Upper lobe of left lung (tissue), 6 donors: ENCODE measurements at regions not wholly inside any gene's neighbourhood (a gene's known extent, or its start where the extent isn't known, plus 50 kb on each side); places are given as distances from the start of the nearest gene placed in this dataset.

Source experiments
- ATAC-seq, 2 donors: fragments of 200-7000 bp; cut with Tn5 transposase; one replicate each; pipeline ENCODE4 v1.9.1; 2022; ENCODE audit warnings: mild to moderate bottlenecking in 2 of 2, moderate library complexity in 2 of 2; ENCODE audit not compliant: low FRiP score in 2 of 2
- DNase-seq, 2 donors: peaks; one replicate each; pipeline ENCODE4 v3.0.0-alpha.2; 2019 to 2020
- H3K27ac ChIP-seq, 4 donors: fragments of 200-600 bp; sonication (generic); one replicate each; pipeline ENCODE4 v1.5.1; 2016 to 2019
- H3K27me3 ChIP-seq, 4 donors: fragments of 200-600 bp; sonication (generic); one replicate each; pipeline ENCODE4 v1.5.1; 2017 to 2019
- H3K36me3 ChIP-seq, 4 donors: fragments of 200-600 bp; sonication (generic); one replicate each; pipeline ENCODE4 v1.5.1; 2016 to 2019
- H3K4me1 ChIP-seq, 4 donors: fragments of 200-600 bp; sonication (generic); one replicate each; pipeline ENCODE4 v1.5.1; 2018 to 2019
- H3K4me3 ChIP-seq, 4 donors: fragments of 200-600 bp; sonication (generic); one replicate each; pipeline ENCODE4 v1.5.1; 2017 to 2019; ENCODE audit warnings: mild to moderate bottlenecking in 2 of 4, moderate library complexity in 1 of 4
- H3K9me3 ChIP-seq, 4 donors: fragments of 200-600 bp; sonication (generic); one replicate each; pipeline ENCODE4 v1.5.1; 2018 to 2019
- CTCF ChIP-seq, 6 experiments: fragments of 450-650 bp in 4 of 6; fragments of 200-600 bp in 2 of 6; sonication (generic) in 2 of 6; IDR thresholded peaks; one replicate each; pipeline ENCODE4 v1.5.1; 2016 to 2019; ENCODE audit warnings: antibody characterized with exemption in 6 of 6
- EP300 ChIP-seq, 4 donors: sonication (generic); formaldehyde crosslinking; IDR thresholded peaks; one replicate each; pipeline ENCODE4 v1.5.1; 2017; ENCODE audit warnings: antibody characterized with exemption in 4 of 4, control low read depth in 2 of 4
- POLR2A ChIP-seq, 4 donors: fragments of 450-650 bp; IDR thresholded peaks; one replicate each; pipeline ENCODE4 v1.5.1; 2016 to 2017; ENCODE audit warnings: antibody characterized with exemption in 4 of 4, mild to moderate bottlenecking in 2 of 4
- POLR2AphosphoS5 ChIP-seq, 2 donors: sonication (generic); formaldehyde crosslinking; IDR thresholded peaks; one replicate each; pipeline ENCODE4 v1.5.1; 2017; ENCODE audit warnings: antibody characterized with exemption in 2 of 2
- WGBS, 2 donors: methylation state at CpG; one replicate each; pipeline ENCODE4 v1.1.5; 2017 to 2018; 5-methylcytosine and 5-hydroxymethylcytosine counted together
- donor health status: DM: no; HTN: no; CAD: no; lungs with moderate emphysema.
- donor health status: DM: no; HTN: yes; CAD: no; lungs with severe emphysema.

GRCh38 chr1:234899730-234900072 lies 228.9 kb downstream of the TOMM20 start:
- peak overlapping the region; percentile 50 to 87 (median 74) for H3K27ac ChIP-seq
- ATAC-seq (no peak), DNase-seq (no peak)
- no peaks in the 10 kb centered on the region for H3K9me3 ChIP-seq
- H3K4me1 ChIP-seq, result peaks cover 17 to 23% (median 21%) of the 10 kb centered on the region in 4 donors
- WGBS, 2 donors, result 88 to 95% methylated on average over 10 to 13 of the region's 13 CpGs
- H3K27me3 ChIP-seq, result no peaks in the 10 kb centered on the region
- no peak overlapping the region for H3K4me3 ChIP-seq
- TF ChIP-seq POLR2AphosphoS5 (IDR thresholded peaks at IDR 0.05), result no peak
- H3K36me3 ChIP-seq, result no peaks in the 10 kb centered on the region

- 46 to 59% methylated on average over 3 to 11 of the region's 11 CpGs for WGBS, 2 donors
- ATAC-seq, result peak; percentile 58 to 83
- Histone ChIP-seq H3K9me3 (no peaks in the 10 kb centered on the region), H3K27me3 (no peaks in the 10 kb centered on the region), H3K36me3 (no peaks in the 10 kb centered on the region), H3K27ac (peak overlapping the region; percentile 50 to 87 (median 74)), H3K4me3 (no peak overlapping the region), H3K4me1 (peaks cover 22 to 27% (median 25%) of the 10 kb centered on the region in 4 donors)
- TF ChIP-seq EP300 (IDR thresholded peaks at IDR 0.05) (peak in 2 of 4 donors; percentile 22 to 63), POLR2A (IDR thresholded peaks at IDR 0.05) (peak in 1 of 4 donors; percentile 38), CTCF (IDR thresholded peaks at IDR 0.05) (no peak), POLR2AphosphoS5 (IDR thresholded peaks at IDR 0.05) (peak; percentile 5 to 51)
- peak in 1 of 2 donors; percentile 85 for DNase-seq
Observed at GRCh38 chr1:234899041-234899729, 229.5 kb downstream of the TOMM20 start.

DNA sequence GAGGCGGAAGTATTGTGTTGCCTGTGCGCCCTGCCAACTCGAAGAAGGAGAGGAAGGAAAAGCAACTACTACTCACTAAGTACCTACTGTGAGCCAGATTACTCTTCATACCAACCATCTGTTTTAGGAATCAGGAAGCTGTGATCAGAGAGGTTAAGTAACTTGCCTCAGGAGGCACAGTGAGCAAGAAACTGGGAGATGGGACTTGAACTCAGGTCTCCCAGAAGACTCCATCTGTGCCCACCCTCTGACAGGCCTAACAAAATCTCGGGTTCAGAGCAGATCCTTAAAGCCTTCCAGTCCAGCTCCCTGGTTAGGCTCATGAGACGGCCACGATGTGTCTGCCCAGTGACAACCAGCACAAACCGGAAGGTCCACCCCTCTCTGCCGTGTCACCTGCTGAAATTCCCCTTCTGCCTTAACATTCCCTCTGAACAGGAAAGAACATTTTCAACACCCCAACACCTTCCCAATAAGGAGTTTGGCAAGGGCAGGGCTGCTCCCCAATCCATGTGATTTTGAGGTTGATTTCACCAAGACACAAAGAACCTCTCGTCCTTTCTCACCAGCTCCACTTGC lies 230.1 kb downstream of the TOMM20 start:
- DNase-seq, result no peak
- H3K36me3 ChIP-seq, result no peaks in the 10 kb centered on the region
- TF ChIP-seq POLR2A (IDR thresholded peaks at IDR 0.05), result no peak
- 83% methylated on average over 5 to 9 of the region's 9 CpGs for WGBS, 2 donors
- peak overlapping the region; percentile 50 to 87 (median 74) for H3K27ac ChIP-seq
- H3K27me3 ChIP-seq, result no peaks in the 10 kb centered on the region
- ATAC-seq, result no peak
- H3K4me1 ChIP-seq, result peaks cover 24 to 34% (median 32%) of the 10 kb centered on the region in 4 donors
- no peaks in the 10 kb centered on the region for H3K9me3 ChIP-seq
- no peak overlapping the region for H3K4me3 ChIP-seq

DNA sequence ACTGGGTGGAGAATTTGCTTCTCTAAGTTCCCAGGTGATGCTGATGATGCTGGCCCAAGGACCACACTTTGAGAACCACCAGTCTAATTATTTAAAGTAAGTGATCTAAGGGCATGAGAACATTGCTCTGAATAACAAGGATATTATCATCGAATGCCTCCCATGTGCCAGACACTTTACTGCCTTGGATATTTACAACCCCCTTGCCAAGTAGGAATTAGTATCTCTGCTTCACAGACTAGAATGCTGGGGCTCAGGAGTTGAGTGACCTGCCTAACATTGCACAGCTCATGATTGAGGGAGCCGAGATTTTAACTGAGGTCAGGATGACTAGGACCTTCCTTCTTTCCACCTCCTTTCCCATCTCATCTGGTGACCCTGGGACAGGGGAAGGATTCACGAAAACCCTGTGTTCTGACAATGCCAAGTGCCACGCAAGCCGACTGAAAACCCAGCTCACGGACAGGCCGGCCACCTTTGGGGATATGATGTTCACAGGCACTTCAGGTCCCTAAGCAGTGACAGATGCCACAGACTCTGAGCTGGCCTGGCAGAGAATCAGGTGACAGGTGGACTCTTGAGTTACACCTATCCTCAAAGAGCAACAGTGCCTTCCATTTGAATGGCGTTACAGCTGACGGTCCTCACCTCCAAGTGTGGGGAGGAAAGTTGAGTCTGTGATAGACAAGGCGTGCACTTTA lies 230.7 kb downstream of the TOMM20 start:
- Histone ChIP-seq H3K9me3 (no peaks in the 10 kb centered on the region), H3K36me3 (no peaks in the 10 kb centered on the region), H3K4me1 (peaks cover 24 to 35% (median 32%) of the 10 kb centered on the region in 4 donors), H3K4me3 (no peak overlapping the region), H3K27me3 (no peaks in the 10 kb centered on the region), H3K27ac (peak overlapping the region; percentile 50 to 87 (median 74))
- ATAC-seq, result no peak
- no peak for DNase-seq
- TF ChIP-seq POLR2A (IDR thresholded peaks at IDR 0.05), result no peak
- no peak for TF ChIP-seq POLR2AphosphoS5 (IDR thresholded peaks at IDR 0.05)
- no peak for TF ChIP-seq EP300 (IDR thresholded peaks at IDR 0.05)
- no peak for TF ChIP-seq CTCF (IDR thresholded peaks at IDR 0.05)
- WGBS, 2 donors, result 90 to 94% methylated on average over 10 of the region's 10 CpGs

DNA sequence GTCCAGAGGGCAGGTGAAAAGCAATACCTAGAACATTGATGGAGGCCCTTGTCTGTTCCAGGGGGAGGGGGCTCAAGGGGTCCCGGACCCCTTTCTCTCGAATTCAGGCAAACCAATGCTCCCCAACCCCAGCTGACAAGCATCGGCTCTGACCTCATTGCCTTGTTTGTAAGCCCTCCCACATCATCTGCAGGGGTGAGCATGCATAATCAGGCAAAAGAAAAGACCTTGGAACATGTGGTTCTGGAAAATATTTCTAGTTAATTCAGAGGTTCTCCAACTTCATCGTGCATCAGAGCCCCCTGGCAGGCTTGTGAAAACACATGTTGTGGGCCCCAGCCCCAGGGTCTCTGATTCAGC lies 231.3 kb downstream of the TOMM20 start:
- Histone ChIP-seq H3K27me3 (no peaks in the 10 kb centered on the region), H3K4me3 (no peak overlapping the region), H3K27ac (no peak overlapping the region), H3K4me1 (peaks cover 24 to 35% (median 32%) of the 10 kb centered on the region in 4 donors), H3K9me3 (no peaks in the 10 kb centered on the region), H3K36me3 (no peaks in the 10 kb centered on the region)
- DNase-seq (no peak), ATAC-seq (no peak)
- 50 to 69% methylated on average over 4 of the region's 4 CpGs for WGBS, 2 donors
- TF ChIP-seq EP300 (IDR thresholded peaks at IDR 0.05) (no peak), POLR2AphosphoS5 (IDR thresholded peaks at IDR 0.05) (no peak), POLR2A (IDR thresholded peaks at IDR 0.05) (no peak), CTCF (IDR thresholded peaks at IDR 0.05) (no peak)
